IMR-90 (cell line): ENCODE measurements at regions not wholly inside any gene's neighbourhood (a gene's known extent, or its start where the extent isn't known, plus 50 kb on each side); places are given as distances from the start of the nearest gene placed in this dataset.

Experiments
- ATAC-seq: fragments of 200-7000 bp; cut with Tn5 transposase; 2 replicates; pipeline ENCODE4 v1.9.1; 2020; ENCODE audit warnings: low read depth, mild to moderate bottlenecking, moderate library complexity
- BruUV-seq: library from RNA; stranded (reverse); fragments of 400-500 nt; replicated peaks from 2 replicates; lab custom pipeline; 2021; lab: Mats Ljungman, UMichigan
- CTCF ChIA-PET: fragments of 300-600 bp; formaldehyde crosslinking; extraction: SDS; loops from one replicate; lab custom pipeline; 2021; ENCODE audit warnings: antibody characterized with exemption; lab: Yijun Ruan, JAX
- POLR2A ChIA-PET: fragments of 300-600 bp; sonication (Branson Sonifier 250); formaldehyde crosslinking; loops from one replicate; lab custom pipeline; 2022; ENCODE audit warnings: antibody characterized with exemption; ENCODE audit not compliant: unreplicated experiment; lab: Charles Lee
- DNase-seq: peaks from one replicate; pipeline ENCODE4 v3.0.0; 2013
- H2AFZ ChIP-seq: replicated peaks from 2 replicates; pipeline ENCODE3; 2013; ENCODE audit warnings: low read length, mild to moderate bottlenecking; ENCODE audit not compliant: poor library complexity
- H2AK5ac ChIP-seq: 2 replicates; pipeline ENCODE4 v1.6.1; 2013; ENCODE audit warnings: low read depth, low read length, inconsistent platforms
- H2AK9ac ChIP-seq: replicated peaks from 2 replicates; pipeline ENCODE3; 2013; ENCODE audit warnings: mild to moderate bottlenecking, low read depth, low read length, moderate library complexity; ENCODE audit not compliant: poor library complexity
- H2BK120ac ChIP-seq: 2 replicates; pipeline ENCODE4 v1.6.1; 2013; ENCODE audit warnings: low read depth, low read length, inconsistent platforms
- H2BK15ac ChIP-seq: 3 replicates; pipeline ENCODE4 v1.6.1; 2013; ENCODE audit warnings: low read depth, low read length, inconsistent platforms
- H2BK20ac ChIP-seq: 2 replicates; pipeline ENCODE4 v1.6.1; 2013; ENCODE audit warnings: low read depth, mild to moderate bottlenecking, inconsistent platforms, low read length, moderate library complexity
- H2BK5ac ChIP-seq: 2 replicates; pipeline ENCODE4 v1.6.1; 2013; ENCODE audit warnings: mild to moderate bottlenecking, low read depth, low read length, inconsistent platforms; ENCODE audit not compliant: poor library complexity, severe bottlenecking
- H3K14ac ChIP-seq: replicated peaks from 2 replicates; pipeline ENCODE4 v1.6.1; 2013; ENCODE audit warnings: low read depth, low read length, inconsistent platforms
- H3K18ac ChIP-seq: 2 replicates; pipeline ENCODE4 v1.6.1; 2013; ENCODE audit warnings: low read depth, low read length, control low read depth
- H3K23ac ChIP-seq: 2 replicates; pipeline ENCODE4 v1.6.1; 2013; ENCODE audit warnings: low read depth, low read length, inconsistent platforms
- H3K27ac ChIP-seq: 2 replicates; pipeline ENCODE4 v1.5.1; 2013; ENCODE audit warnings: mild to moderate bottlenecking, control low read depth, low read length; ENCODE audit not compliant: insufficient read depth
- H3K27me3 ChIP-seq: 2 replicates; pipeline ENCODE4 v1.6.1; 2013; ENCODE audit warnings: low read length; ENCODE audit not compliant: control insufficient read depth, insufficient read depth
- H3K36me3 ChIP-seq: 2 replicates; pipeline ENCODE4 v1.6.1; 2013; ENCODE audit warnings: low read length, mixed read lengths; ENCODE audit not compliant: control insufficient read depth, insufficient read depth
- H3K4ac ChIP-seq: 2 replicates; pipeline ENCODE4 v1.6.1; 2013; ENCODE audit warnings: low read depth, low read length, inconsistent platforms
- H3K4me1 ChIP-seq: 2 replicates; pipeline ENCODE4 v1.6.1; 2013; ENCODE audit warnings: low read length, mixed read lengths; ENCODE audit not compliant: control insufficient read depth, insufficient read depth
- H3K4me2 ChIP-seq: 2 replicates; pipeline ENCODE4 v1.6.1; 2013; ENCODE audit warnings: low read depth, mild to moderate bottlenecking, control low read depth, low read length, moderate library complexity
- H3K4me3 ChIP-seq: 2 replicates; pipeline ENCODE4 v1.5.1; 2013; ENCODE audit warnings: low read depth, mild to moderate bottlenecking, control low read depth, low read length, moderate library complexity; ENCODE audit not compliant: insufficient read depth
- H3K56ac ChIP-seq: 2 replicates; pipeline ENCODE4 v1.6.1; 2013; ENCODE audit warnings: low read length, inconsistent platforms; ENCODE audit not compliant: insufficient read depth; ENCODE audit errors: extremely low read depth
- H3K79me1 ChIP-seq, 2 experiments: 2 replicates each; pipeline ENCODE4 v1.6.1; 2013; ENCODE audit warnings: low read length in 2 of 2, inconsistent platforms in 1 of 2, low read depth in 1 of 2
- H3K9ac ChIP-seq: 2 replicates; pipeline ENCODE4 v1.6.1; 2013; ENCODE audit warnings: low read depth, low read length, control low read depth
- H3K9me1 ChIP-seq: 2 replicates; pipeline ENCODE4 v1.6.1; 2013; ENCODE audit warnings: low read length, inconsistent platforms; ENCODE audit not compliant: insufficient read depth
- H3K9me3 ChIP-seq: 2 replicates; pipeline ENCODE4 v1.6.1; 2013; ENCODE audit warnings: low read length; ENCODE audit not compliant: control insufficient read depth, insufficient read depth
- H4K20me1 ChIP-seq: 2 replicates; pipeline ENCODE4 v1.6.1; 2013; ENCODE audit warnings: low read length, inconsistent platforms; ENCODE audit not compliant: insufficient read depth
- H4K5ac ChIP-seq: 2 replicates; pipeline ENCODE4 v1.6.1; 2013; ENCODE audit warnings: mild to moderate bottlenecking, low read depth, low read length, control low read depth
- H4K8ac ChIP-seq, 2 experiments: 2 replicates each; pipeline ENCODE4 v1.6.1; 2013; ENCODE audit warnings: low read depth in 2 of 2, low read length in 2 of 2, control low read depth in 1 of 2, inconsistent platforms in 1 of 2
- H4K91ac ChIP-seq: 2 replicates; pipeline ENCODE4 v1.6.1; 2013; ENCODE audit warnings: low read depth, low read length, inconsistent platforms; ENCODE audit not compliant: insufficient read depth
- CHD1 ChIP-seq: IDR thresholded peaks from 2 replicates; pipeline ENCODE4 v1.6.1; 2012; ENCODE audit warnings: low read depth, low read length, improper control_type of control experiment
- RAD21 ChIP-seq: IDR thresholded peaks from 2 replicates; pipeline ENCODE4 v1.6.1; 2012; ENCODE audit warnings: low read length, improper control_type of control experiment
- RCOR1 ChIP-seq: IDR thresholded peaks from 2 replicates; pipeline ENCODE4 v1.6.1; 2012; ENCODE audit warnings: mild to moderate bottlenecking, low read length, improper control_type of control experiment; ENCODE audit not compliant: insufficient replicate concordance
- RFX5 ChIP-seq: IDR thresholded peaks from 2 replicates; pipeline ENCODE4 v1.8.0; 2012; ENCODE audit warnings: low read depth, mild to moderate bottlenecking, low read length, moderate library complexity
- USF2 ChIP-seq: fragments of 150-350 bp; IDR thresholded peaks from 2 replicates; pipeline ENCODE4 v1.6.1; 2017; ENCODE audit warnings: mild to moderate bottlenecking, antibody characterized with exemption, low read length, low read depth
- dilution Hi-C: fragments of 300-500 bp; cut with HindIII; formaldehyde crosslinking; loops from one replicate; pipeline ENCODE4 v1.14.3; 2018; ENCODE audit warnings: low sequenced_read_pairs; ENCODE audit not compliant: unreplicated experiment
- in situ Hi-C: fragments of 300-500 bp; cut with MboI; formaldehyde crosslinking; loops from 3 replicates; pipeline ENCODE4 v1.14.3; 2019; ENCODE audit warnings: low sequenced_read_pairs, inconsistent platforms, mixed read lengths
- intact Hi-C: fragments of 100-400 bp; cut with micrococcal nuclease; formaldehyde crosslinking; loops from 2 replicates; pipeline ENCODE4 v1.10.0; 2022

GRCh38 chr1:104064399-104064798 lies 314.7 kb downstream of the AMY1C start:
- Histone ChIP-seq H2BK15ac (no peak overlapping the region), H3K4me1 (no peaks in the 10 kb centered on the region), H2AFZ (no peak overlapping the region), H3K4ac (no peak overlapping the region), H4K91ac (no peak overlapping the region), H2BK120ac (no peak overlapping the region), H3K18ac (no peak overlapping the region), H4K20me1 (no peaks in the 10 kb centered on the region), H3K4me2 (no peak overlapping the region), H4K5ac (no peak overlapping the region), H3K14ac (no peak overlapping the region), H4K8ac (no peak overlapping the region), H3K27me3 (no peaks in the 10 kb centered on the region), H3K79me1 (no peaks in the 10 kb centered on the region), H2AK9ac (no peak overlapping the region), H3K9me3 (peaks cover 8% of the 10 kb centered on the region; the same call in 1 of the 2 replicates), H2BK5ac (no peak overlapping the region), H3K4me3 (no peak overlapping the region), H3K23ac (no peak overlapping the region), H3K9me1 (no peaks in the 10 kb centered on the region), H3K27ac (no peak overlapping the region), H2BK20ac (no peak overlapping the region), H3K36me3 (no peaks in the 10 kb centered on the region), H3K9ac (no peak overlapping the region), H2AK5ac (no peak overlapping the region), H3K56ac (no peak overlapping the region)
- no TSS peak for BruUV-seq
- in situ Hi-C loops = no loop called here
- CTCF ChIA-PET = no interaction called here
- POLR2A ChIA-PET = no interaction called here
- dilution Hi-C loops = no loop called here
- no peak for DNase-seq
- intact Hi-C loops = no loop called here
- TF ChIP-seq RCOR1 (no peak), CHD1 (no peak), USF2 (no peak), RFX5 (no peak), RAD21 (no peak)
- ATAC-seq = no peak
